HepG2 (cell line): ENCODE measurements at regions not wholly inside any gene's neighbourhood (a gene's known extent, or its start where the extent isn't known, plus 50 kb on each side); places are given as distances from the start of the nearest gene placed in this dataset.
"Not testable (repeated sequence)": the region's sequence is repeated elsewhere in the genome, so short reads cannot be mapped to it uniquely, and the experiment has no call there.

Experiments
- ATAC-seq: fragments of 200-7000 bp; cut with Tn5 transposase; 3 replicates; pipeline ENCODE4 v1.9.1; 2020; ENCODE audit warnings: mild to moderate bottlenecking, moderate library complexity
- BruUV-seq: library from RNA; stranded (reverse); fragments of 400-500 nt; replicated peaks from 2 replicates; lab custom pipeline; 2021; lab: Mats Ljungman, UMichigan
- CTCF ChIA-PET: fragments of 300-600 bp; formaldehyde crosslinking; extraction: SDS; loops from one replicate; lab custom pipeline; 2021; ENCODE audit warnings: low total read pairs, inconsistent platforms, low intra/inter-chr PET ratio; lab: Yijun Ruan, JAX
- POLR2A ChIA-PET: fragments of 350-600 bp; sonication (Branson Sonifier 250); formaldehyde crosslinking; loops from one replicate; lab custom pipeline; 2020; ENCODE audit warnings: antibody characterized with exemption, inconsistent platforms; lab: Yijun Ruan, JAX
- DNase-seq: peaks from one replicate; pipeline ENCODE4 v3.0.0-alpha.2; 2015; ENCODE audit warnings: low spot score
- FAIRE-seq: peaks from 3 replicates; lab custom pipeline; 2011; peaks lifted over from hg19 to GRCh38; lab: Jason Lieb, UNC
- H2AFZ ChIP-seq: one replicate; pipeline ENCODE4 v1.6.1; 2011; ENCODE audit warnings: low read length, inconsistent platforms
- H3K27ac ChIP-seq: fragments of 300-600 bp; 3 replicates; pipeline ENCODE4 v1.8.0; 2011; ENCODE audit warnings: mixed run types, mild to moderate bottlenecking, mixed read lengths, low read length, inconsistent platforms; ENCODE audit not compliant: insufficient read depth; ENCODE audit errors: extremely low read length
- H3K27me3 ChIP-seq, 2 experiments: fragments of 200-600 bp in 1 of 2; 2 replicates in 1 of 2; 3 replicates in 1 of 2; pipeline versions ENCODE4 v1.6.0 to v1.8.0; 2011; ENCODE audit warnings: low read length in 2 of 2, mild to moderate bottlenecking in 2 of 2, moderate library complexity in 2 of 2, inconsistent platforms in 1 of 2; ENCODE audit not compliant: insufficient read depth in 2 of 2, control insufficient read depth in 1 of 2
- H3K36me3 ChIP-seq, 2 experiments: fragments of 200-600 bp in 1 of 2; replicated peaks in 1 of 2; 2 replicates in 1 of 2; 3 replicates in 1 of 2; pipeline versions ENCODE4 v1.5.1 to v1.8.0; 2011; ENCODE audit warnings: low read length in 2 of 2, inconsistent platforms in 1 of 2; ENCODE audit not compliant: insufficient read depth in 2 of 2, control insufficient read depth in 1 of 2
- H3K4me1 ChIP-seq: 2 replicates; pipeline ENCODE4 v1.5.1; 2012; ENCODE audit warnings: low read length, inconsistent platforms; ENCODE audit not compliant: insufficient read depth
- H3K4me2 ChIP-seq: 2 replicates; pipeline ENCODE4 v1.6.0; 2011; ENCODE audit warnings: low read depth, low read length, inconsistent platforms
- H3K4me3 ChIP-seq, 3 experiments: fragments of 200-600 bp in 1 of 3; sonication (generic), shearing (Covaris generic) in 1 of 3; replicated peaks in 1 of 3; 2 replicates each; pipeline ENCODE4 v1.5.1; 2011 to 2016; ENCODE audit warnings: low read length in 3 of 3, inconsistent platforms in 2 of 3, low read depth in 2 of 3, mild to moderate bottlenecking in 2 of 3, control low read depth in 1 of 3, mixed read lengths in 1 of 3; ENCODE audit not compliant: insufficient read depth in 1 of 3
- H3K79me2 ChIP-seq: one replicate; pipeline ENCODE4 v1.6.1; 2011; ENCODE audit warnings: low read length, inconsistent platforms; ENCODE audit not compliant: insufficient read depth
- H3K9ac ChIP-seq: 2 replicates; pipeline ENCODE4 v1.6.0; 2011; ENCODE audit warnings: mild to moderate bottlenecking, low read depth, low read length, inconsistent platforms; ENCODE audit not compliant: insufficient read depth
- H3K9me3 ChIP-seq: 2 replicates; pipeline ENCODE4 v1.5.1; 2012; ENCODE audit warnings: mild to moderate bottlenecking, low read length
- H4K20me1 ChIP-seq: 2 replicates; pipeline ENCODE4 v1.6.0; 2011; ENCODE audit warnings: inconsistent platforms, mild to moderate bottlenecking, low read length, moderate library complexity; ENCODE audit not compliant: insufficient read depth
- EHMT2 ChIP-seq: fragments of 200-600 bp; sonication (generic); IDR thresholded peaks from 2 replicates; pipeline ENCODE4 v1.7.0; 2017; ENCODE audit warnings: antibody characterized with exemption, low read depth, low read length, borderline replicate concordance
- FOXA3 ChIP-seq: IDR thresholded peaks from 2 replicates; pipeline ENCODE4 v1.6.1; 2016; ENCODE audit warnings: missing genetic modification reagents, missing compliant biosample characterization
- IRX3 ChIP-seq: sonication (generic); formaldehyde crosslinking; IDR thresholded peaks from 2 replicates; pipeline ENCODE4 v1.8.1; 2023; ENCODE audit warnings: mild to moderate bottlenecking, low read depth, missing genetic modification reagents, borderline replicate concordance
- RXRA ChIP-seq: sonication (generic); formaldehyde crosslinking; IDR thresholded peaks from 2 replicates; pipeline ENCODE4 v1.5.1; 2020; ENCODE audit warnings: missing genetic modification reagents
- SMAD9 ChIP-seq: sonication (generic); formaldehyde crosslinking; IDR thresholded peaks from 2 replicates; pipeline ENCODE4 v1.5.1; 2020; ENCODE audit warnings: mild to moderate bottlenecking, missing genetic modification reagents
- TAF1 ChIP-seq: sonication (generic); formaldehyde crosslinking; IDR thresholded peaks from 2 replicates; pipeline ENCODE4 v1.4.0; 2020; ENCODE audit warnings: missing genetic modification reagents
- ZFP37 ChIP-seq: sonication (generic); formaldehyde crosslinking; IDR thresholded peaks from 2 replicates; pipeline ENCODE4 v1.4.0; 2020; ENCODE audit warnings: missing genetic modification reagents, borderline replicate concordance
- ZFX ChIP-seq: sonication (generic); formaldehyde crosslinking; IDR thresholded peaks from 2 replicates; pipeline ENCODE4 v1.4.0; 2020; ENCODE audit warnings: mild to moderate bottlenecking, low read depth, missing genetic modification reagents, moderate library complexity
- ZNF136 ChIP-seq: sonication (generic); formaldehyde crosslinking; IDR thresholded peaks from 2 replicates; pipeline ENCODE4 v1.8.1; 2022; ENCODE audit warnings: low read depth, mild to moderate bottlenecking, moderate library complexity, missing genetic modification reagents
- WGBS: methylation state at CpG from one replicate; pipeline ENCODE4 v1.1.6; 2017; ENCODE audit warnings: low lambda C conversion rate; 5-methylcytosine and 5-hydroxymethylcytosine counted together
- in situ Hi-C: cut with HindIII; loops from 2 replicates; pipeline ENCODE4 v1.10.0; 2017; ENCODE audit warnings: low pct_unique_long_range_greater_than_20kb; ENCODE audit not compliant: extremely low pct_ligation_motif_present
- intact Hi-C: fragments of 100-400 bp; cut with micrococcal nuclease; formaldehyde crosslinking; loops from one replicate; pipeline ENCODE4 v1.10.0; 2022; ENCODE audit not compliant: unreplicated experiment
- TF ChIP-seq, protein P1 (sequence below): sonication (generic); formaldehyde crosslinking; IDR thresholded peaks from 2 replicates; pipeline ENCODE4 v1.8.1; 2023; ENCODE audit warnings: mild to moderate bottlenecking, missing genetic modification reagents
- TF ChIP-seq, protein P2 (sequence below): sonication (generic); formaldehyde crosslinking; conservative IDR thresholded peaks from 2 replicates; pipeline ENCODE4 v1.8.1; 2023; ENCODE audit warnings: missing genetic modification reagents
- TF ChIP-seq, protein P3 (sequence below): IDR thresholded peaks from 2 replicates; pipeline ENCODE4 v1.6.1; 2012; ENCODE audit warnings: inconsistent platforms
- TF ChIP-seq, protein P4 (sequence below): sonication (generic); formaldehyde crosslinking; IDR thresholded peaks from 2 replicates; pipeline ENCODE4 v1.5.0; 2020; ENCODE audit warnings: missing genetic modification reagents, mild to moderate bottlenecking, borderline replicate concordance

DNA sequence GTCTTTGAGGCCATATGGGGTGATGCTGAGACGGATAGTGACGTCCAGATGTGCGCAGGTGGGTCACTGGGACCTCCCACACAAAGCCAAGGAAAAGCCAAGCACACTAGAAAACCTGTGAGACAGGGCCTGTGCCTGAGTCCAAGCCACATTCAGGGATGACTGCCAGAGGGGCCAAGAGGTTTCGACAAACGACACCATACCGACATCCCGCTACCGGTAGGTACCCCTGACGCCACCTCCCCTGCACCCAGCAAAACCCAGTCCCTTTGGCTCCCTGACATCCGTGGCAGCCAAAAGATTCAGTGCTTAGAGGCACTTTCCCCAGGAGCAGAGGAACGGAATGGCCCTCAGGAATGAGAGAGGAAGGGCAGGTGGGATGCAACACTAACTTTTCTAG, 158.0 kb upstream of the ZNF337 start:
- intact Hi-C loops, DNase-seq, H3K9ac ChIP-seq, in situ Hi-C loops, ATAC-seq, CTCF ChIA-PET, H3K27ac ChIP-seq, H3K36me3 ChIP-seq, H4K20me1 ChIP-seq, H3K79me2 ChIP-seq, H3K9me3 ChIP-seq: not testable (repeated sequence)
- Histone ChIP-seq H3K4me2 (peak overlapping the region; percentile 89), H3K27me3 (peaks cover 1 to 14% of the 10 kb centered on the region in 2 experiments; a peak in 3 of 5 replicates), H3K4me1 (peaks cover 23% of the 10 kb centered on the region)
- POLR2A ChIA-PET, result interaction anchor here (0.5 kb wide), 1 partner anchor 154 kb away, joined by 3 read pairs; no protein-coding TSS in a partner anchor
- TF ChIP-seq, protein P1, sequence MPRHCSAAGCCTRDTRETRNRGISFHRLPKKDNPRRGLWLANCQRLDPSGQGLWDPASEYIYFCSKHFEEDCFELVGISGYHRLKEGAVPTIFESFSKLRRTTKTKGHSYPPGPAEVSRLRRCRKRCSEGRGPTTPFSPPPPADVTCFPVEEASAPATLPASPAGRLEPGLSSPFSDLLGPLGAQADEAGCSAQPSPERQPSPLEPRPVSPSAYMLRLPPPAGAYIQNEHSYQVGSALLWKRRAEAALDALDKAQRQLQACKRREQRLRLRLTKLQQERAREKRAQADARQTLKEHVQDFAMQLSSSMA (CRISPR knock-in tag), result 0 out of 2 replicates have a peak, but pooled peaks have one; percentile 9
- TF ChIP-seq, all 625 proteins: peak for 1; not testable (repeated sequence) for 624
- 91% methylated on average over 11 of the region's 11 CpGs for WGBS
- H3K4me3 ChIP-seq, result peak overlapping the region in 1 of 3 experiments; percentile 79; a peak in 1 of 6 replicates
- BruUV-seq, H2AFZ ChIP-seq, FAIRE-seq: not testable (repeated sequence)

DNA sequence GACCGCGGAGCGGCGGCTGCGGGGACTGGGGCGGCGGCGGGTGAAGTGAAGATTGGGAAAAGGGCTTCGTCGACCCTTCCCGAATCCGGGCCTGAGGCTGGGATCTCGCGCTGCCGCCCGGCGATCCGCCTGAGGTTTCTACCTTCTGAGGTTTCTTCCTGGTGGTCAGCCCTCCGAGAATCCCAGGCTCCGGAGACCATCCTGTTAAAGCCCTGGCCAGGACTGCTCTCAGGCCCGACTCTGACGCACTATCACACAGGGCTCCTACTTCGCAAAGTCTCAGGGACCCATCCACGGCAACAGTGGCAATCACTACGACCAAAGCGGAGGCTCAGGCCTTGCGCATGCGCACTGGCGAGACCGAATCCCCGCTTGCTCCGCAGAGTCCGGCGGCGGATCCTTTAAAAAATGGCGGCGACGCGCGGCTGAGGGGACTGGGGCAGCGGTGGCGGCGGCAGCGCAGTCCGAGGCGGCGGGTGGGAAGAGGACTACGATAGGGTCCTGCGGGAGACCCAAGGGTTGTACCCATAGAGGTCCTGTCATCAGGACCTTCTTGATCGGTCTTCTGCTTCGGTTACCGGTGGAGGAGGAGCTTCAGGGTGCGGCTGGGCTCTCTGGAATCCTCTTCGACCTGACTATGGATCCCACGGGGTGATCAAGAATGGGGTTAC, 157.2 kb upstream of the ZNF337 start:
- FAIRE-seq, result not testable (repeated sequence)
- TF ChIP-seq, protein P2, sequence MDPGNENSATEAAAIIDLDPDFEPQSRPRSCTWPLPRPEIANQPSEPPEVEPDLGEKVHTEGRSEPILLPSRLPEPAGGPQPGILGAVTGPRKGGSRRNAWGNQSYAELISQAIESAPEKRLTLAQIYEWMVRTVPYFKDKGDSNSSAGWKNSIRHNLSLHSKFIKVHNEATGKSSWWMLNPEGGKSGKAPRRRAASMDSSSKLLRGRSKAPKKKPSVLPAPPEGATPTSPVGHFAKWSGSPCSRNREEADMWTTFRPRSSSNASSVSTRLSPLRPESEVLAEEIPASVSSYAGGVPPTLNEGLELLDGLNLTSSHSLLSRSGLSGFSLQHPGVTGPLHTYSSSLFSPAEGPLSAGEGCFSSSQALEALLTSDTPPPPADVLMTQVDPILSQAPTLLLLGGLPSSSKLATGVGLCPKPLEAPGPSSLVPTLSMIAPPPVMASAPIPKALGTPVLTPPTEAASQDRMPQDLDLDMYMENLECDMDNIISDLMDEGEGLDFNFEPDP (CRISPR knock-in tag), result peak; percentile 74
- TF ChIP-seq RXRA (CRISPR knock-in tag) (peak; percentile 38), SMAD9 (CRISPR knock-in tag) (peak; percentile 86; the same call in 1 of the 2 replicates), ZFP37 (0 out of 2 replicates have a peak, but pooled peaks have one; percentile 50), FOXA3 (CRISPR knock-in tag) (peak; percentile 45), ZFX (CRISPR knock-in tag) (peak; percentile 92), IRX3 (peak; percentile 82; the same call in 1 of the 2 replicates), ZNF136 (CRISPR knock-in tag) (peak; percentile 97), EHMT2 (peak; percentile 25; the same call in 1 of the 2 replicates), TAF1 (CRISPR knock-in tag) (peak; percentile 93)
- TF ChIP-seq, protein P3, sequence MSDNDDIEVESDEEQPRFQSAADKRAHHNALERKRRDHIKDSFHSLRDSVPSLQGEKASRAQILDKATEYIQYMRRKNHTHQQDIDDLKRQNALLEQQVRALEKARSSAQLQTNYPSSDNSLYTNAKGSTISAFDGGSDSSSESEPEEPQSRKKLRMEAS, result peak; percentile 58
- TF ChIP-seq, protein P4, sequence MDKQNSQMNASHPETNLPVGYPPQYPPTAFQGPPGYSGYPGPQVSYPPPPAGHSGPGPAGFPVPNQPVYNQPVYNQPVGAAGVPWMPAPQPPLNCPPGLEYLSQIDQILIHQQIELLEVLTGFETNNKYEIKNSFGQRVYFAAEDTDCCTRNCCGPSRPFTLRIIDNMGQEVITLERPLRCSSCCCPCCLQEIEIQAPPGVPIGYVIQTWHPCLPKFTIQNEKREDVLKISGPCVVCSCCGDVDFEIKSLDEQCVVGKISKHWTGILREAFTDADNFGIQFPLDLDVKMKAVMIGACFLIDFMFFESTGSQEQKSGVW (CRISPR knock-in tag), result peak; percentile 70; the same call in 1 of the 2 replicates

More for the DNA sequence above, 157.2 kb upstream of the ZNF337 start:
- DNase-seq (peak; percentile 83), ATAC-seq (peak; percentile 78)
- intact Hi-C loops, H3K36me3 ChIP-seq, H4K20me1 ChIP-seq, CTCF ChIA-PET, H3K79me2 ChIP-seq, BruUV-seq, H3K27me3 ChIP-seq, in situ Hi-C loops, H3K9me3 ChIP-seq: not testable (repeated sequence)
- WGBS, result 23% methylated on average over 46 of the region's 55 CpGs
- Histone ChIP-seq H3K9ac (peak overlapping the region; percentile 69), H3K4me1 (peaks cover 16% of the 10 kb centered on the region), H3K27ac (peak overlapping the region; percentile 41), H2AFZ (peak overlapping the region; percentile 94), H3K4me2 (peak overlapping the region; percentile 89), H3K4me3 (peak overlapping the region; percentile 58 to 79 (median 60); a peak in 5 of 6 replicates)
- POLR2A ChIA-PET, result interaction anchor here (0.5 kb wide), 1 partner anchor 154 kb away, joined by 3 read pairs; no protein-coding TSS in a partner anchor
